IMR-90 (cell line): ENCODE measurements at regions not wholly inside any gene's neighbourhood (a gene's known extent, or its start where the extent isn't known, plus 50 kb on each side); places are given as distances from the start of the nearest gene placed in this dataset.

ENCODE experiments used
- ATAC-seq: fragments of 200-7000 bp; cut with Tn5 transposase; 2 replicates; pipeline ENCODE4 v1.9.1; 2020; ENCODE audit warnings: low read depth, mild to moderate bottlenecking, moderate library complexity
- BruUV-seq: library from RNA; stranded (reverse); fragments of 400-500 nt; replicated peaks from 2 replicates; lab custom pipeline; 2021; lab: Mats Ljungman, UMichigan
- CTCF ChIA-PET: fragments of 300-600 bp; formaldehyde crosslinking; extraction: SDS; loops from one replicate; lab custom pipeline; 2021; ENCODE audit warnings: antibody characterized with exemption; lab: Yijun Ruan, JAX
- POLR2A ChIA-PET: fragments of 300-600 bp; sonication (Branson Sonifier 250); formaldehyde crosslinking; loops from one replicate; lab custom pipeline; 2022; ENCODE audit warnings: antibody characterized with exemption; ENCODE audit not compliant: unreplicated experiment; lab: Charles Lee
- DNase-seq: peaks from one replicate; pipeline ENCODE4 v3.0.0; 2013
- H2AFZ ChIP-seq: replicated peaks from 2 replicates; pipeline ENCODE3; 2013; ENCODE audit warnings: low read length, mild to moderate bottlenecking; ENCODE audit not compliant: poor library complexity
- H2AK5ac ChIP-seq: 2 replicates; pipeline ENCODE4 v1.6.1; 2013; ENCODE audit warnings: low read depth, low read length, inconsistent platforms
- H2AK9ac ChIP-seq: replicated peaks from 2 replicates; pipeline ENCODE3; 2013; ENCODE audit warnings: mild to moderate bottlenecking, low read depth, low read length, moderate library complexity; ENCODE audit not compliant: poor library complexity
- H2BK120ac ChIP-seq: 2 replicates; pipeline ENCODE4 v1.6.1; 2013; ENCODE audit warnings: low read depth, low read length, inconsistent platforms
- H2BK15ac ChIP-seq: 3 replicates; pipeline ENCODE4 v1.6.1; 2013; ENCODE audit warnings: low read depth, low read length, inconsistent platforms
- H2BK20ac ChIP-seq: 2 replicates; pipeline ENCODE4 v1.6.1; 2013; ENCODE audit warnings: low read depth, mild to moderate bottlenecking, inconsistent platforms, low read length, moderate library complexity
- H2BK5ac ChIP-seq: 2 replicates; pipeline ENCODE4 v1.6.1; 2013; ENCODE audit warnings: mild to moderate bottlenecking, low read depth, low read length, inconsistent platforms; ENCODE audit not compliant: poor library complexity, severe bottlenecking
- H3K14ac ChIP-seq: replicated peaks from 2 replicates; pipeline ENCODE4 v1.6.1; 2013; ENCODE audit warnings: low read depth, low read length, inconsistent platforms
- H3K18ac ChIP-seq: 2 replicates; pipeline ENCODE4 v1.6.1; 2013; ENCODE audit warnings: low read depth, low read length, control low read depth
- H3K23ac ChIP-seq: 2 replicates; pipeline ENCODE4 v1.6.1; 2013; ENCODE audit warnings: low read depth, low read length, inconsistent platforms
- H3K27ac ChIP-seq: 2 replicates; pipeline ENCODE4 v1.5.1; 2013; ENCODE audit warnings: mild to moderate bottlenecking, control low read depth, low read length; ENCODE audit not compliant: insufficient read depth
- H3K27me3 ChIP-seq: 2 replicates; pipeline ENCODE4 v1.6.1; 2013; ENCODE audit warnings: low read length; ENCODE audit not compliant: control insufficient read depth, insufficient read depth
- H3K36me3 ChIP-seq: 2 replicates; pipeline ENCODE4 v1.6.1; 2013; ENCODE audit warnings: low read length, mixed read lengths; ENCODE audit not compliant: control insufficient read depth, insufficient read depth
- H3K4ac ChIP-seq: 2 replicates; pipeline ENCODE4 v1.6.1; 2013; ENCODE audit warnings: low read depth, low read length, inconsistent platforms
- H3K4me1 ChIP-seq: 2 replicates; pipeline ENCODE4 v1.6.1; 2013; ENCODE audit warnings: low read length, mixed read lengths; ENCODE audit not compliant: control insufficient read depth, insufficient read depth
- H3K4me2 ChIP-seq: 2 replicates; pipeline ENCODE4 v1.6.1; 2013; ENCODE audit warnings: low read depth, mild to moderate bottlenecking, control low read depth, low read length, moderate library complexity
- H3K4me3 ChIP-seq: 2 replicates; pipeline ENCODE4 v1.5.1; 2013; ENCODE audit warnings: low read depth, mild to moderate bottlenecking, control low read depth, low read length, moderate library complexity; ENCODE audit not compliant: insufficient read depth
- H3K56ac ChIP-seq: 2 replicates; pipeline ENCODE4 v1.6.1; 2013; ENCODE audit warnings: low read length, inconsistent platforms; ENCODE audit not compliant: insufficient read depth; ENCODE audit errors: extremely low read depth
- H3K79me1 ChIP-seq, 2 experiments: 2 replicates each; pipeline ENCODE4 v1.6.1; 2013; ENCODE audit warnings: low read length in 2 of 2, inconsistent platforms in 1 of 2, low read depth in 1 of 2
- H3K9ac ChIP-seq: 2 replicates; pipeline ENCODE4 v1.6.1; 2013; ENCODE audit warnings: low read depth, low read length, control low read depth
- H3K9me1 ChIP-seq: 2 replicates; pipeline ENCODE4 v1.6.1; 2013; ENCODE audit warnings: low read length, inconsistent platforms; ENCODE audit not compliant: insufficient read depth
- H3K9me3 ChIP-seq: 2 replicates; pipeline ENCODE4 v1.6.1; 2013; ENCODE audit warnings: low read length; ENCODE audit not compliant: control insufficient read depth, insufficient read depth
- H4K20me1 ChIP-seq: 2 replicates; pipeline ENCODE4 v1.6.1; 2013; ENCODE audit warnings: low read length, inconsistent platforms; ENCODE audit not compliant: insufficient read depth
- H4K5ac ChIP-seq: 2 replicates; pipeline ENCODE4 v1.6.1; 2013; ENCODE audit warnings: mild to moderate bottlenecking, low read depth, low read length, control low read depth
- H4K8ac ChIP-seq, 2 experiments: 2 replicates each; pipeline ENCODE4 v1.6.1; 2013; ENCODE audit warnings: low read depth in 2 of 2, low read length in 2 of 2, control low read depth in 1 of 2, inconsistent platforms in 1 of 2
- H4K91ac ChIP-seq: 2 replicates; pipeline ENCODE4 v1.6.1; 2013; ENCODE audit warnings: low read depth, low read length, inconsistent platforms; ENCODE audit not compliant: insufficient read depth
- FOS ChIP-seq: fragments of 150-350 bp; IDR thresholded peaks from 2 replicates; pipeline ENCODE4 v1.6.1; 2016; ENCODE audit warnings: low read depth, low read length
- NFE2L2 ChIP-seq: fragments of 150-350 bp; IDR thresholded peaks from 2 replicates; pipeline ENCODE4 v1.6.1; 2016; ENCODE audit warnings: low read depth, mild to moderate bottlenecking, low read length
- POLR2A ChIP-seq: IDR thresholded peaks from 2 replicates; pipeline ENCODE4 v1.6.1; 2012; ENCODE audit warnings: mild to moderate bottlenecking, low read depth, low read length
- RFX5 ChIP-seq: IDR thresholded peaks from 2 replicates; pipeline ENCODE4 v1.8.0; 2012; ENCODE audit warnings: low read depth, mild to moderate bottlenecking, low read length, moderate library complexity
- WGBS, 2 experiments: methylation state at CpG; one replicate each; pipeline versions ENCODE4 v1.1.5 to v1.1.7; 2013; ENCODE audit warnings: missing lambda C conversion rate in 2 of 2; ENCODE audit not compliant: insufficient read length in 1 of 2; ENCODE audit errors: extremely low coverage in 2 of 2; 5-methylcytosine and 5-hydroxymethylcytosine counted together
- dilution Hi-C: fragments of 300-500 bp; cut with HindIII; formaldehyde crosslinking; loops from one replicate; pipeline ENCODE4 v1.14.3; 2018; ENCODE audit warnings: low sequenced_read_pairs; ENCODE audit not compliant: unreplicated experiment
- in situ Hi-C: fragments of 300-500 bp; cut with MboI; formaldehyde crosslinking; loops from 3 replicates; pipeline ENCODE4 v1.14.3; 2019; ENCODE audit warnings: low sequenced_read_pairs, inconsistent platforms, mixed read lengths
- intact Hi-C: fragments of 100-400 bp; cut with micrococcal nuclease; formaldehyde crosslinking; loops from 2 replicates; pipeline ENCODE4 v1.10.0; 2022

GRCh38 chr5:2866662-2867372 is 115.3 kb upstream of the IRX2 start:
- no peaks in the 10 kb centered on the region for H3K9me1 ChIP-seq
- H3K18ac ChIP-seq, result no peak overlapping the region
- H3K4ac ChIP-seq, result no peak overlapping the region
- peaks cover 48% of the 10 kb centered on the region for H3K9me3 ChIP-seq
- no peak overlapping the region for H4K91ac ChIP-seq
- CTCF ChIA-PET, result no interaction called here
- no peaks in the 10 kb centered on the region for H4K20me1 ChIP-seq
- 46% methylated on average over 7 of the region's 27 CpGs; no CpG with 5 or more reads in 1 of the 2 experiments for WGBS, 2 experiments
- H3K9ac ChIP-seq, result no peak overlapping the region
- no peak overlapping the region for H3K56ac ChIP-seq
- no peak overlapping the region for H3K4me3 ChIP-seq
- no peak overlapping the region for H4K8ac ChIP-seq
- dilution Hi-C loops, result no loop called here
- no peak overlapping the region for H2AK9ac ChIP-seq
- H3K36me3 ChIP-seq, result no peaks in the 10 kb centered on the region
- no peak overlapping the region for H3K27ac ChIP-seq
- no peak overlapping the region for H2AFZ ChIP-seq
- no TSS peak for BruUV-seq
- no peak overlapping the region for H2AK5ac ChIP-seq
- TF ChIP-seq NFE2L2, result no peak
- TF ChIP-seq FOS, result no peak
- TF ChIP-seq RFX5, result no peak
- TF ChIP-seq POLR2A, result no peak
- intact Hi-C loops, result no loop called here
- no peaks in the 10 kb centered on the region for H3K27me3 ChIP-seq
- no peak overlapping the region for H3K4me2 ChIP-seq
- H3K79me1 ChIP-seq, result no peaks in the 10 kb centered on the region
- no peak overlapping the region for H3K23ac ChIP-seq
- H2BK5ac ChIP-seq, result no peak overlapping the region
- H2BK20ac ChIP-seq, result no peak overlapping the region
- no peaks in the 10 kb centered on the region for H3K4me1 ChIP-seq
- POLR2A ChIA-PET, result no interaction called here
- ATAC-seq (no peak), DNase-seq (no peak)
- no peak overlapping the region for H2BK15ac ChIP-seq
- no peak overlapping the region for H3K14ac ChIP-seq
- in situ Hi-C loops, result no loop called here
- H4K5ac ChIP-seq, result no peak overlapping the region
- H2BK120ac ChIP-seq, result no peak overlapping the region
